Endothelial cell of umbilical vein (primary cell): ENCODE measurements at regions not wholly inside any gene's neighbourhood (a gene's known extent, or its start where the extent isn't known, plus 50 kb on each side); places are given as distances from the start of the nearest gene placed in this dataset.

ENCODE experiments used
- BruUV-seq: library from RNA; stranded (reverse); fragments of 400-500 nt; replicated peaks from 2 replicates; lab custom pipeline; 2021; lab: Mats Ljungman, UMichigan
- CTCF ChIA-PET: fragments of 300-600, 350-600 bp; sonication (Branson Sonifier 250); formaldehyde crosslinking; loops from one replicate; lab custom pipeline; 2021; ENCODE audit warnings: antibody characterized with exemption, inconsistent platforms; lab: Charles Lee
- POLR2A ChIA-PET: fragments of 300-600, 350-600 bp; sonication (Branson Sonifier 250); formaldehyde crosslinking; loops from one replicate; lab custom pipeline; 2021; ENCODE audit warnings: antibody characterized with exemption, inconsistent platforms; lab: Charles Lee
- DNase-seq: peaks from one replicate; pipeline ENCODE4 v3.0.0-alpha.2; 2011; ENCODE audit warnings: low read depth, low spot score
- FAIRE-seq: peaks from 2 replicates; lab custom pipeline; 2011; peaks lifted over from hg19 to GRCh38; lab: Jason Lieb, UNC
- H2AFZ ChIP-seq: 2 replicates; pipeline ENCODE4 v1.6.0; 2012; ENCODE audit warnings: low read depth, low read length, control low read depth, inconsistent platforms
- H3K27ac ChIP-seq: 2 replicates; pipeline ENCODE4 v1.5.1; 2011; ENCODE audit warnings: low read depth, mild to moderate bottlenecking, control low read depth, low read length, moderate library complexity; ENCODE audit not compliant: insufficient read depth
- H3K27me3 ChIP-seq, 2 experiments: 2 replicates each; pipeline versions ENCODE4 v1.6.0 to v1.6.1; 2011; ENCODE audit warnings: low read length in 2 of 2, mixed read lengths in 1 of 2; ENCODE audit not compliant: control insufficient read depth in 2 of 2, insufficient read depth in 2 of 2
- H3K36me3 ChIP-seq, 2 experiments: 2 replicates in 1 of 2; 3 replicates in 1 of 2; pipeline ENCODE4 v1.5.1; 2011; ENCODE audit warnings: low read length in 2 of 2, mild to moderate bottlenecking in 1 of 2, moderate library complexity in 1 of 2; ENCODE audit not compliant: control insufficient read depth in 2 of 2, insufficient read depth in 2 of 2; ENCODE audit errors: extremely low read depth in 1 of 2
- H3K4me1 ChIP-seq: 3 replicates; pipeline ENCODE4 v1.5.1; 2011; ENCODE audit warnings: mild to moderate bottlenecking, low read length; ENCODE audit not compliant: control insufficient read depth, insufficient read depth; ENCODE audit errors: extremely low read depth
- H3K4me2 ChIP-seq: 2 replicates; pipeline ENCODE4 v1.6.1; 2011; ENCODE audit warnings: low read length, control low read depth, mixed read lengths; ENCODE audit not compliant: insufficient read depth
- H3K4me3 ChIP-seq, 3 experiments: fragments of 200-600 bp in 1 of 3; sonication (generic), shearing (Covaris generic) in 1 of 3; replicated peaks in 1 of 3; 2 replicates each; pipeline ENCODE4 v1.5.1; 2011 to 2016; ENCODE audit warnings: control low read depth in 3 of 3, low read length in 3 of 3, mild to moderate bottlenecking in 2 of 3, inconsistent platforms in 1 of 3, low read depth in 1 of 3, moderate library complexity in 1 of 3; ENCODE audit not compliant: insufficient read depth in 1 of 3
- H3K79me2 ChIP-seq: 2 replicates; pipeline ENCODE4 v1.6.0; 2012; ENCODE audit warnings: low read length, inconsistent platforms; ENCODE audit not compliant: control insufficient read depth, insufficient read depth
- H3K9ac ChIP-seq: replicated peaks from 2 replicates; pipeline ENCODE3; 2011; ENCODE audit warnings: low read length, control low read depth; ENCODE audit not compliant: insufficient read depth; ENCODE audit errors: extremely low read depth
- H3K9me1 ChIP-seq: replicated peaks from 3 replicates; pipeline ENCODE4 v1.6.0; 2011; ENCODE audit warnings: mild to moderate bottlenecking, low read length; ENCODE audit not compliant: control insufficient read depth, insufficient read depth; ENCODE audit errors: extremely low read depth
- H3K9me3 ChIP-seq: replicated peaks from 2 replicates; pipeline ENCODE4 v1.5.1; 2012; ENCODE audit warnings: low read length, inconsistent platforms; ENCODE audit not compliant: control insufficient read depth, insufficient read depth
- H4K20me1 ChIP-seq: replicated peaks from 2 replicates; pipeline ENCODE3; 2011; ENCODE audit warnings: mild to moderate bottlenecking, low read length; ENCODE audit not compliant: control insufficient read depth, insufficient read depth; ENCODE audit errors: extremely low read depth
- CTCF ChIP-seq, 2 donors: IDR thresholded peaks; 1 replicate in 1 of 2; 2 replicates in 1 of 2; pipeline ENCODE4 v1.5.1; 2011; ENCODE audit warnings: low read length in 2 of 2, mild to moderate bottlenecking in 2 of 2, moderate library complexity in 2 of 2, control low read depth in 1 of 2, inconsistent platforms in 1 of 2, low read depth in 1 of 2; ENCODE audit not compliant: insufficient read depth in 1 of 2; ENCODE audit errors: extremely low read depth in 1 of 2
- EZH2 ChIP-seq: IDR thresholded peaks from 2 replicates; pipeline ENCODE4 v1.6.1; 2012; ENCODE audit warnings: borderline replicate concordance, low read depth, mild to moderate bottlenecking, moderate library complexity, low read length, inconsistent platforms; ENCODE audit not compliant: severe bottlenecking
- FOS ChIP-seq: IDR thresholded peaks from 2 replicates; pipeline ENCODE4 v1.6.1; 2011; ENCODE audit warnings: mild to moderate bottlenecking, low read length, moderate library complexity, borderline replicate concordance; ENCODE audit not compliant: insufficient read depth
- GATA2 ChIP-seq: IDR thresholded peaks from 2 replicates; pipeline ENCODE4 v1.7.0; 2011; ENCODE audit warnings: low read depth, mild to moderate bottlenecking, moderate library complexity, mixed read lengths, low read length; ENCODE audit not compliant: insufficient read length, insufficient read depth
- JUN ChIP-seq: IDR thresholded peaks from 2 replicates; pipeline ENCODE4 v1.6.1; 2011; ENCODE audit warnings: borderline replicate concordance, low read depth; ENCODE audit not compliant: insufficient read length, insufficient read depth
- MAX ChIP-seq: IDR thresholded peaks from 2 replicates; pipeline ENCODE4 v1.6.1; 2011; ENCODE audit not compliant: insufficient read depth, insufficient read length
- MYC ChIP-seq: IDR thresholded peaks from one replicate; pipeline ENCODE4 v1.6.1; 2011; ENCODE audit warnings: mild to moderate bottlenecking, low read depth, low read length
- POLR2A ChIP-seq: IDR thresholded peaks from 2 replicates; pipeline ENCODE4 v1.6.1; 2012; ENCODE audit warnings: low read depth, mild to moderate bottlenecking, control low read depth, low read length
- POLR2AphosphoS5 ChIP-seq: IDR thresholded peaks from 2 replicates; pipeline ENCODE4 v1.6.1; 2012; ENCODE audit warnings: low read depth, mild to moderate bottlenecking, control low read depth, low read length, moderate library complexity; ENCODE audit not compliant: insufficient read depth
- dilution Hi-C: fragments of 300-500 bp; cut with MboI; formaldehyde crosslinking; loops from one replicate; pipeline ENCODE4 v1.15.0; 2019; ENCODE audit warnings: low sequenced_read_pairs; ENCODE audit not compliant: extremely low pct_ligation_motif_present
- intact Hi-C: fragments of 100-400 bp; cut with micrococcal nuclease; formaldehyde crosslinking; loops from one replicate; pipeline ENCODE4 v1.10.0; 2022

GRCh38 chr6:48606618-48607017 lies 495.6 kb upstream of the PTCHD4 start:
- no peaks in the 10 kb centered on the region for H4K20me1 ChIP-seq
- no peaks in the 10 kb centered on the region for H3K4me1 ChIP-seq
- TF ChIP-seq EZH2: no peak
- TF ChIP-seq GATA2: no peak
- no peak for TF ChIP-seq POLR2A
- TF ChIP-seq MYC: no peak
- no peak for TF ChIP-seq FOS
- no TSS peak for BruUV-seq
- H3K9me3 ChIP-seq: no peaks in the 10 kb centered on the region
- H2AFZ ChIP-seq: no peak overlapping the region
- no peak overlapping the region for H3K4me3 ChIP-seq
- DNase-seq (no peak), FAIRE-seq (no peak)
- ChIA-PET CTCF (no interaction called here), POLR2A (no interaction called here)
- no peaks in the 10 kb centered on the region for H3K36me3 ChIP-seq
- H3K79me2 ChIP-seq: no peaks in the 10 kb centered on the region
- no peaks in the 10 kb centered on the region for H3K27me3 ChIP-seq
- intact Hi-C loops (no loop called here), dilution Hi-C loops (no loop called here)
- H3K9ac ChIP-seq: no peak overlapping the region
- H3K27ac ChIP-seq: no peak overlapping the region
- H3K9me1 ChIP-seq: no peaks in the 10 kb centered on the region
- H3K4me2 ChIP-seq: no peak overlapping the region

- Histone ChIP-seq H3K36me3 (no peaks in the 10 kb centered on the region), H3K9me1 (no peaks in the 10 kb centered on the region), H2AFZ (no peak overlapping the region), H3K27me3 (no peaks in the 10 kb centered on the region), H3K4me3 (no peak overlapping the region), H3K4me1 (no peaks in the 10 kb centered on the region), H3K4me2 (no peak overlapping the region), H4K20me1 (no peaks in the 10 kb centered on the region), H3K9ac (no peak overlapping the region), H3K79me2 (no peaks in the 10 kb centered on the region), H3K27ac (no peak overlapping the region), H3K9me3 (no peaks in the 10 kb centered on the region)
- no TSS peak for BruUV-seq
- dilution Hi-C loops (no loop called here), intact Hi-C loops (no loop called here)
- FAIRE-seq: no peak
- ChIA-PET CTCF (no interaction called here), POLR2A (no interaction called here)
- no peak for TF ChIP-seq POLR2A
- no peak for TF ChIP-seq MAX
- no peak for TF ChIP-seq JUN
- no peak for TF ChIP-seq CTCF (IDR thresholded peaks at IDR 0.05; ENCODE audit: extremely low read depth in 1 of 2, insufficient read depth in 1 of 2, low read depth in 1 of 2, low read length in 2 of 2)
- no peak for TF ChIP-seq POLR2AphosphoS5
- TF ChIP-seq MYC: no peak
- TF ChIP-seq EZH2: no peak
- no peak for TF ChIP-seq GATA2
- TF ChIP-seq FOS: no peak
- DNase-seq: no peak
Observed at GRCh38 chr6:48597951-48598350, 487.0 kb upstream of the PTCHD4 start.
